Lower lobe of right lung (tissue), 2 donors: ENCODE measurements at regions not wholly inside any gene's neighbourhood (a gene's known extent, or its start where the extent isn't known, plus 50 kb on each side); places are given as distances from the start of the nearest gene placed in this dataset.

Source experiments
- ATAC-seq, 2 donors: fragments of 200-7000 bp; cut with Tn5 transposase; one replicate each; pipeline ENCODE4 v1.9.1; 2020 to 2022; ENCODE audit warnings: mild to moderate bottlenecking in 2 of 2, moderate library complexity in 2 of 2
- DNase-seq: peaks from one replicate; pipeline ENCODE4 v3.0.0-alpha.2; 2020
- H3K27ac ChIP-seq: fragments of 200-600 bp; one replicate; pipeline ENCODE4 v1.8.0; 2022
- H3K27me3 ChIP-seq: fragments of 200-600 bp; one replicate; pipeline ENCODE4 v1.8.0; 2022; ENCODE audit warnings: low read depth
- H3K36me3 ChIP-seq: fragments of 200-600 bp; one replicate; pipeline ENCODE4 v1.8.0; 2022; ENCODE audit warnings: mild to moderate bottlenecking
- H3K4me1 ChIP-seq: fragments of 200-600 bp; one replicate; pipeline ENCODE4 v1.8.0; 2022
- H3K4me3 ChIP-seq: fragments of 200-600 bp; one replicate; pipeline ENCODE4 v1.8.0; 2022; ENCODE audit warnings: mild to moderate bottlenecking
- H3K9me3 ChIP-seq: fragments of 200-600 bp; one replicate; pipeline ENCODE4 v1.8.0; 2022
- CTCF ChIP-seq: fragments of 200-600 bp; IDR thresholded peaks from one replicate; pipeline ENCODE4 v1.8.0; 2022; ENCODE audit warnings: antibody characterized with exemption, mild to moderate bottlenecking
- intact Hi-C: fragments of 100-400 bp; cut with DNase I; formaldehyde crosslinking; loops from one replicate; pipeline ENCODE4 v1.11.0; 2022
- donor health status: DM: no; HTN: yes; CAD: no; lungs with severe emphysema.

DNA sequence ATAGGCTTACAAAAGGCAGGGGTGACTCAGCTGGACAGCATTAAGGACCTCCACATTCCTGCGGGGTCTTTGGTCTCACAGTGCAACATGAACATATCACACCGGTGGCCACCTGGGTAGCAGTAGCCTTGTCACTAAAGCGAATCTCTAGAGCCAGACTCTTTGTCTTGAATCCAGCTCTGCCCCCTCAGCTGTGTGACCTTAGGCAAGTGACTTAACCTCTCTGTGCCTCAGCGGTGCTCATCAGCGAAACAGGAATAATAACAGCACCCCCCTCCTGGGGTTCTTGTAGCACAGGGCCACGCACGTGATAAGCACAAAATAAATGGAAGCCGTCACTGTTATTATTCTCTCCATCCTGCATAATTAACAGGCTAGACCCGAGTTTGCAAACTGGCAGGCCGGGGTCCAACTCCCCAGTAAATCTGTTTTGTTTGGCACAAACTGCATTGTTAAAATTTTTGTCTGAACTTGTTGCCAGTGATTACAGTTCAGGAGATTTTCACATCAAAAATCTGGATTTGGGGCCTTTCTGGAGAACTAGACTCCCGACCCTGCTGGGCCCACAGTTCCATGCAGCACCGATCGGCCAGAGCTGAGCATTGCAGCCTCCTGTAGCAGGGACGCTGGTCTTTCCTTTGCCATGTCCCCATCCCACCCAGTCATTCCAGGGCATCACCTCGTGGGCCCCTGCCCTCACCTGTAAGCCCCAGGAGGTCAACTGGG lies 174.8 kb downstream of the PHETA1 start:
- ATAC-seq = no peak
- no peak for TF ChIP-seq CTCF
- intact Hi-C loops = no loop called here
- H3K36me3 ChIP-seq = no peaks in the 10 kb centered on the region
- no peak for DNase-seq
- no peak overlapping the region for H3K4me3 ChIP-seq
- H3K9me3 ChIP-seq = no peaks in the 10 kb centered on the region
- H3K4me1 ChIP-seq = no peaks in the 10 kb centered on the region
- peaks cover 42% of the 10 kb centered on the region for H3K27me3 ChIP-seq
- H3K27ac ChIP-seq = no peak overlapping the region

- no peaks in the 10 kb centered on the region for H3K9me3 ChIP-seq
- no peak overlapping the region for H3K4me3 ChIP-seq
- TF ChIP-seq CTCF = no peak
- H3K27ac ChIP-seq = no peak overlapping the region
- DNase-seq = no peak
- no peaks in the 10 kb centered on the region for H3K4me1 ChIP-seq
- H3K27me3 ChIP-seq = peaks cover 42% of the 10 kb centered on the region
- intact Hi-C loops = no loop called here
- no peaks in the 10 kb centered on the region for H3K36me3 ChIP-seq
- ATAC-seq = no peak
Observed at GRCh38 chr12:111193496-111193895, 175.4 kb downstream of the PHETA1 start.

GRCh38 chr12:111193067-111193466 lies 175.8 kb downstream of the PHETA1 start:
- no peak for TF ChIP-seq CTCF
- intact Hi-C loops = no loop called here
- no peak overlapping the region for H3K4me3 ChIP-seq
- H3K9me3 ChIP-seq = no peaks in the 10 kb centered on the region
- DNase-seq = no peak
- peaks cover 42% of the 10 kb centered on the region for H3K27me3 ChIP-seq
- no peaks in the 10 kb centered on the region for H3K4me1 ChIP-seq
- H3K27ac ChIP-seq = no peak overlapping the region
- ATAC-seq = no peak
- no peaks in the 10 kb centered on the region for H3K36me3 ChIP-seq

DNA sequence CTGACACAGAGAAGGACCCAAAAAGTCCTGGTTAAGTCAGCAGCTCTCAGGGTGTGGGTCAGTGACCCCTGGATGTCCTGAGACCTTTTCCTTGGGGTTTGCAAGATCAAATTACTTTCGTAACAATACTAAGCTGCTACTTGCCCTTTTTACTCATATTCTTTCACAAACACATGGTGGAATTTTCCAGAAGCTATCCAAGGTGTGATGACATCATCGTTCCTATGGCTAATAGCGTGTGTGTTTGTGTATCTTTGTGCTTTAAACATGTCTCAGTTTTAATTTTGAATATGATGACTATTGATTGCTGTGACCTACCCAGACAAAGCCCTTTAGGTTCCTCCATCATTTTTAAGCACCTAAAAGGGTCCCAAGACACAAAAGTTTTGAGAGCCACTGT lies 176.2 kb downstream of the PHETA1 start:
- Histone ChIP-seq H3K27me3 (peaks cover 42% of the 10 kb centered on the region), H3K36me3 (no peaks in the 10 kb centered on the region), H3K4me1 (no peaks in the 10 kb centered on the region), H3K27ac (no peak overlapping the region), H3K4me3 (no peak overlapping the region), H3K9me3 (no peaks in the 10 kb centered on the region)
- no peak for TF ChIP-seq CTCF
- no peak for ATAC-seq
- intact Hi-C loops = no loop called here
- no peak for DNase-seq

DNA sequence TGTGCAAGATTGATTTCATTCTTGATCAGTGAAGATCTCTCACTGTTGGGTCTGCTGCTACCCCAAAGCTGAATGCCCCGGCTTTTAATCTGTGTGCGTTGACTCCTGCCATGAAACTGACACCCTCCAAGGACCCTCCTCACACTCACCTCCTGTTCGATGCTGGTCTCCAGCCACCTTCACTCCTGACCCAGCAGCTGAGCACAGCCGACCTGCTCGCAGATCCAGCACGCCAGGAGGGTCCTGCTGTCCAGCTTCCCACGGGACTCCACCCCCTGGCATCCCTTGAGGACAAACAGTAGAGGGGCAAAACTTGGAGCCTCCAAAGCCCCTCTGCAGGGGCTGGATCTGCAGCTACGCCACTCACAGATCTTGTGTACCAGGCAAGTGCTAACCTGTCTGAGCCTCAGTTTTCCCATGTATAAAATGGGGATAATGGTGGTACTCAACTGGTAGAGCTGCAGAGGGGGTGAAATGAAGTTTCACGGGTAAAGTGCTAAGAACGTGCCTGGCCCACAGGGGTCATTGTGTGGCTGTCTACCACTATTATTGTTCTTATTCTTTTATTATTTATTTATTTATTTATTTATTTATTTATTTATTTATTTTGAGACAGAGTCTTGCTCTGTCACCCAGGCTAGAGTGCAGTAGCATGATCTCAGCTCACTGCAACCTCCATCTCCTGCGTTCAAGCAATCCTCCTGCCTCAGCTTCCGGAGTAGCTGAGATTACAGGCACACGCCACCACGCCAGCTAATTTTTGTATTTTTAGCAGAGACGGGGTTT lies 178.0 kb downstream of the PHETA1 start:
- H3K9me3 ChIP-seq = no peaks in the 10 kb centered on the region
- TF ChIP-seq CTCF = no peak
- H3K27me3 ChIP-seq = peaks cover 42% of the 10 kb centered on the region
- H3K4me1 ChIP-seq = no peaks in the 10 kb centered on the region
- ATAC-seq (no peak), DNase-seq (no peak)
- H3K4me3 ChIP-seq = no peak overlapping the region
- no peak overlapping the region for H3K27ac ChIP-seq
- intact Hi-C loops = no loop called here
- no peaks in the 10 kb centered on the region for H3K36me3 ChIP-seq
